Omental fat pad (tissue), 3 donors: ENCODE measurements at regions not wholly inside any gene's neighbourhood (a gene's known extent, or its start where the extent isn't known, plus 50 kb on each side); places are given as distances from the start of the nearest gene placed in this dataset.

Source experiments
- ATAC-seq: fragments of 150-250 bp; one replicate; pipeline ENCODE4 v1.9.1; 2016; ENCODE audit warnings: mild to moderate bottlenecking, moderate library complexity; ENCODE audit not compliant: low FRiP score
- DNase-seq: peaks from one replicate; pipeline ENCODE4 v3.0.0-alpha.2; 2019; ENCODE audit warnings: low spot score
- TF ChIP-seq, protein P1 (sequence below), 3 donors: fragments of 450-650 bp; IDR thresholded peaks; one replicate each; pipeline ENCODE4 v1.5.1; 2016 to 2017; ENCODE audit warnings: antibody characterized with exemption in 3 of 3, mild to moderate bottlenecking in 3 of 3, moderate library complexity in 2 of 3

DNA sequence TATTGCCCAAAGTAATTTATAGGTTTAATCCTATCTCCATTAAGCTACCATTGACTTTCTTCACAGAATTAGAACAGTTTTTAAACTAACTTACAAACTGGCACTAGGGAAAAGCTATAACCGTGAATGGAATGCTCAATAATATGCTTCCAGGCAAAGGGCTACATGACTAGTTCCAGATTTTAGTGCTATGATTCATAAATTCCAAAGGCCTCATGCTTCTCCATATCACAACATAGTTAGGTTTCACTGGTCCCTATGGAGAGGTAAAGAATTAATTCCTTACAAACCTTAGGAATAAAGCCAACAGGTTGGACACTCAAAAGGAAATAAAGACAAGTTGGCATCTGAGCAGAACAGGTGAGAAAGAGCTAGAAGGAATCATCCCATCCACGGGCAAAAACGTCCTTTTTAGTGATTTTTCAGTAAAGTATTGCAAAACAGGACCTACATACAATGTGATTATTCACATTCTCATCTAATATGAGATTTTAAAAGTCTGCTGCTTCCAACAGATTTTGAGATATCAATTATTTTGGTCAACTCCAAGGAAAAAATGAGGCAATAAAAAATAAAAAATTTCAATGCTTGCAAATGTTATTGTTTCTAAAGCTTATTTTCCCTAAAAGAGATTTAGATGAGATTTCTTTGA is 97.0 kb upstream of the TARS1 start:
- ATAC-seq (peak; percentile 95), DNase-seq (no peak)
- TF ChIP-seq, protein P1, sequence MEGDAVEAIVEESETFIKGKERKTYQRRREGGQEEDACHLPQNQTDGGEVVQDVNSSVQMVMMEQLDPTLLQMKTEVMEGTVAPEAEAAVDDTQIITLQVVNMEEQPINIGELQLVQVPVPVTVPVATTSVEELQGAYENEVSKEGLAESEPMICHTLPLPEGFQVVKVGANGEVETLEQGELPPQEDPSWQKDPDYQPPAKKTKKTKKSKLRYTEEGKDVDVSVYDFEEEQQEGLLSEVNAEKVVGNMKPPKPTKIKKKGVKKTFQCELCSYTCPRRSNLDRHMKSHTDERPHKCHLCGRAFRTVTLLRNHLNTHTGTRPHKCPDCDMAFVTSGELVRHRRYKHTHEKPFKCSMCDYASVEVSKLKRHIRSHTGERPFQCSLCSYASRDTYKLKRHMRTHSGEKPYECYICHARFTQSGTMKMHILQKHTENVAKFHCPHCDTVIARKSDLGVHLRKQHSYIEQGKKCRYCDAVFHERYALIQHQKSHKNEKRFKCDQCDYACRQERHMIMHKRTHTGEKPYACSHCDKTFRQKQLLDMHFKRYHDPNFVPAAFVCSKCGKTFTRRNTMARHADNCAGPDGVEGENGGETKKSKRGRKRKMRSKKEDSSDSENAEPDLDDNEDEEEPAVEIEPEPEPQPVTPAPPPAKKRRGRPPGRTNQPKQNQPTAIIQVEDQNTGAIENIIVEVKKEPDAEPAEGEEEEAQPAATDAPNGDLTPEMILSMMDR (IDR thresholded peaks at IDR 0.05), result no peak

- ATAC-seq (no peak), DNase-seq (no peak)
- TF ChIP-seq, protein P1 (IDR thresholded peaks at IDR 0.05), result no peak
Measured at GRCh38 chr5:33346534-33346933, 94.2 kb upstream of the TARS1 start.

GRCh38 chr5:33361781-33362180 is 79.0 kb upstream of the TARS1 start:
- TF ChIP-seq, protein P1 (IDR thresholded peaks at IDR 0.05), result no peak
- ATAC-seq, result no peak
- DNase-seq, result no peak

DNA sequence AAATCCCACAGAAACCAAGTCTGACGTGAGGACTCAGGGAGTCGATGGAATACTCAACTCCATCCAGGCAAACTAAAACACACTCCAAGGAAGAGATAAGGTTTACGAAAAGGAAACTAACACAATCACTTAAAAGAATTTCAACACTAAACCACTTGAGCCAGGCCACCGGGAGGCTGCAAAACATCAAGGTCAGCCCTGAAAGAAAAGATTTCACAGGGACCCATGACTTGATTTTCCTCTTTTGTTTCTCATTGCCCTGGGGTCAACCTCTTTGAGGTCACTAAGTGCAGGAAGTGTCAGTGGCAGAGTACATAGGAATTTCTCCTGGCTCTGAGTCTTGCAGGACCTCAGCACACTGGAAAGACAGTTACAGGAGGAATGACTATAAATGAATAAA is 77.8 kb upstream of the TARS1 start:
- no peak for DNase-seq
- TF ChIP-seq, protein P1 (IDR thresholded peaks at IDR 0.05), result no peak
- ATAC-seq, result peak; percentile 59

DNA sequence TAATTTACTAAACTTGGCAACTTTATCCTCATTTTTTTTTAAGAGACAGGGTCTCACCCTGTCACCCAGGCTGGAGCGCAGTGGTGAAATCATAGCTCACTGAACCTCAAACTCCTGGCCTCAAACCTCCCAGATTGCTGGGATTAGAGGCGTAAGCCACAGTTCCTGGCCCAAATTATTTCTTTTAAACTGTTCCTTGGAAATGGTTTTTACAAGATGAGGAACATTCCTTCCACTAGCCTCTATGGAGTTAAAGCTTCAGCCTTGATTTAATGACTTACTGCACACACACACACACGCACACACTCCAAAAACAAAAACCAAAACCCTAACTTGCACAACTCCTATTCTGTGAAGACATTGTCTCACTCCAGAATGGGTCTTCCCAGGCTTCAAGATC is 77.2 kb upstream of the TARS1 start:
- TF ChIP-seq, protein P1 (IDR thresholded peaks at IDR 0.05), result no peak
- DNase-seq, result no peak
- no peak for ATAC-seq

DNA sequence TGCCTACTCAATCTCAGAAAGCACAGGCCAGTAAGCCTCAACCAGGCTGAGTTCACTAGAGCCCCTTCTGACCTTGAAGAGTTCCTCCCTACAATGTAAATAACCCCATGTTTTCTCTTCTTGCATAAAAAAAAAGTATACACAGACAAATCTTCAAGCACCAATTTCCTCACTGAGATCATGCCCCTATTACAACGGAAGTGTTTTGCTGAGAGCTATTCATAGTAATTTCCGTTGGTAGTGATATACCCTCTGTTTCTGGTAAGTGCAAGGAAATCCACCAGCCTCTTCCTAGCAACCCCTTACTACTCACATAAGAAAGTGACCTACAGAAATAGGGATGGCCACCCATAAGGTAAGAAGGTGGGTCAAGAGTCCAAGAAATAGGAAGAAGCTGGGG is 76.4 kb upstream of the TARS1 start:
- DNase-seq, result no peak
- TF ChIP-seq, protein P1 (IDR thresholded peaks at IDR 0.05), result no peak
- no peak for ATAC-seq

GRCh38 chr5:33367416-33367815 is 73.3 kb upstream of the TARS1 start:
- TF ChIP-seq, protein P1 (IDR thresholded peaks at IDR 0.05), result no peak
- DNase-seq (no peak), ATAC-seq (no peak)
